HG02642 (cell line): ENCODE measurements at regions not wholly inside any gene's neighbourhood (a gene's known extent, or its start where the extent isn't known, plus 50 kb on each side); places are given as distances from the start of the nearest gene placed in this dataset.
A peak's percentile ranks its signal among the peaks of the same experiment; 100 is the strongest.

Experiments
- ATAC-seq: cut with Tn5 transposase; IDR thresholded peaks from one replicate; pipeline ENCODE4 v1.9.1; 2021; ENCODE audit warnings: mild to moderate bottlenecking; ENCODE audit not compliant: unreplicated experiment, poor library complexity

DNA sequence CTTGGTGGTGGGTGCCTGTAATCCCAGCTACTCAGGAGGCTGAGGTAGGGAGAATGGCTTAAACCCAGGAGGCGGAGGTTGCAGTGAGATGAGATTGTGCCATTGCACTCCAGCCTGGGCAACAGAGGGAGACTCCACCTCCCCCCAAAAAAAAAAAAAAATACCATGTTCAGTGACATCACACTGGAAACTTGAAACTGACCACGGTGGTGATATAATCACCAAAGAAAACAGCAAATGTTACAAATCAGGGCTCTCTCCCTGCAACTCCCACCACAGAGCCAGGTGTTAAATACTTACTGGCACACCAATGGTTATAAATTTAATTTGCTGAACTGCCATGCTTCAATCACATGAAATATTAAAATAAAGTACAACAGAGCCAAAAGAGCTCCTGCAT is 81.4 kb downstream of the ZNF608 start:
- no peak for ATAC-seq

DNA sequence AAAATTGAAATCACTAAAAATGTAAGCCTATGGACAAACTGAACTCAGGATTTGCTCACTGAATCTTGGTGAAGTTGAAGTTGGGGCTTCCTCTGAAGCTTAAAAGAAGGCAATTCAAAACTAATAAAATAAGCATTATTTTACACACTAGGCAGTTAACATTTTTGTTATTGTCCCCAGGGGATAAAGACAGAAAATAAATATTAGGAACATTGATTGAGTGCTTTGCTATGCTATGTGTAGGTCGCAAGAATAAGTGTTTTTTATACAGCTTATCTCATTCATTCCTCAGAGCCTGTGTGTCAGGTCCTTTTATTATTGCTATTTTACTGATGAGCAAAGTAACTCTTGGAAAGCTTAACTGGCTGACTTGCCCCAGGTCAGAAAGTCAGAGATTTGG is 82.2 kb downstream of the ZNF608 start:
- no peak for ATAC-seq

DNA sequence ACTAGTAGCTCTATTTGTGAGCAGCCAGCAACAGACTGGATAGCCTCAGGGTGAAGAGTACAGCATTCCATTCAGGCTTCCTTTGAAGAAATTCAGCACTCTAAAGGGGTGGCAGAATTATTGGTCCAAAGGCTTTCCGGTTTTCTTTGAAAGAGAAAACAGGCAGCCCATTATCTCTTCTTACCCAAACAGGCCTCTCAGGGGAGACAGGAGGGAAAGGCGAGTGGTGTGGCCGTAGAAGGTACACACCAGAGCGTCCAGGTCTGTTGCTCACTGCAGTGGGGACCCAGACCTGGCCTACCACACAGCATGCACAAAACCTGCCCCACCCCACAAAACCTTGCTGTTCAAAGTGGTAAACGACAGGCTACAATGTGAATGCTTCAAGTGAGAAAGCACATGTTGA is 83.3 kb downstream of the ZNF608 start:
- ATAC-seq: no peak

DNA sequence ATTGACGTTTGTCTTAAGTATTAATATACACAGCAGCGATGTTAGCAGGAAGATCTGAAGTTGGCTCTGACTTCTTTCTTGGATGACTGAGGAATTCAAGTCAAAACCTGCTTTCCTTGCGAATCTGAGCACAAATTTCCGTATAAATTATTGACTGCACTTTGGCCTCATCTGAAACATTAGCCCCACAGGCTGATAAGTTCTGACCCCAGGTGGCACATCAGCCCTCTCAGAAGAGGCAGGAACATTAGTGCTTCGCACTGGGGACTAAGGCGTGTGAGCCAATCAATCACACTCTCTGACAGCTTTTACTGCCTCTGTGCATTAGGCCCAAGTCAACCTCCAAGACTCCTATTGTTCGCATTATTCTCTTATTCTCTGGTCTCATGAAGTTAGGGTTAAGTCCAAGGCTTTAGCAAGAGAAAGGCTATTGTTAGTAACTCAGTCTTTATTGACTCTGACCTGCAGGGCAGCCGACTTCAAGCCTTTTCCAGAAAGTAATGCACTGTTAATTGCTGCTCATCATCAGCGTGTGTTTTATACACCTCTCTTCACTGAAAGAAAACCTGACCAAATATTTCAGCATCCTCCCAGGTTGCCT is 84.2 kb downstream of the ZNF608 start:
- no peak for ATAC-seq

DNA sequence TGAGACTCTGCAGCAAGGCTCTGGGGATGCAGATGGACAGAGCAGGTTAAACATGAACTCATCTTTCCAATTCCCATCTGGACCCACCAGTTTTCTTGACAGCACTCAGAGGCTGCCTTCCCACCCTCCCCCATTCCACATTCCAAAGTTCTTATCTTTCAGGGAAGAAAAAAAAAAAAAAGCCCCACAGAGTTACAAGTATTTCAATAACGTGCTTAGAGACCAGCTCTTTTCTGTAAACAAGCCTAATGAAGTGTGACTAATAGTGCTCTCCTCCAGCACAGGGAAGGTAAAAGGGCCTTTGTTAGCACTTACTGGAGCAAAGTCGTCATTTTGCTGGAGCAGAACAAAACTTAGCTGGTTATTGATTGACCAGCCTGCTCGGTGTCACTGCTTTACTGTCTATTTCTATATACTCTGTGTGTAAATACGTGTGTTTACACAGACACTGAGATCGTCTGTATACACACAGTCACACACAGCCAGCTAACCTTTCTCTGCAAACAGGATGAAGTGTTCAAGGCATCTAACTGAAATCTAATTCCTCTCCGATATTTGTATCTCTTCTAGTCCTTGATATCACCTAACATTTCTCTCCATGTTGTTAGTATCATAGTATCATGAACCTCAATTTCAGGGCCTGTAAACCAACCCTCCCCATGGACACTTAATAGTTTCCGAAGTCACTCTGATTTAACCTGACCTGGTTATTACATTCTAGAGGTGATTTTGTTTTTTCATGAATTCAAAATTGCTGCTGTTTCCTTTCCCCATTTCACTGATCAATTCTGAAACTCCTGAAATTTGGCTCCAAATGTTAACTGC is 84.9 kb downstream of the ZNF608 start:
- no peak for ATAC-seq

DNA sequence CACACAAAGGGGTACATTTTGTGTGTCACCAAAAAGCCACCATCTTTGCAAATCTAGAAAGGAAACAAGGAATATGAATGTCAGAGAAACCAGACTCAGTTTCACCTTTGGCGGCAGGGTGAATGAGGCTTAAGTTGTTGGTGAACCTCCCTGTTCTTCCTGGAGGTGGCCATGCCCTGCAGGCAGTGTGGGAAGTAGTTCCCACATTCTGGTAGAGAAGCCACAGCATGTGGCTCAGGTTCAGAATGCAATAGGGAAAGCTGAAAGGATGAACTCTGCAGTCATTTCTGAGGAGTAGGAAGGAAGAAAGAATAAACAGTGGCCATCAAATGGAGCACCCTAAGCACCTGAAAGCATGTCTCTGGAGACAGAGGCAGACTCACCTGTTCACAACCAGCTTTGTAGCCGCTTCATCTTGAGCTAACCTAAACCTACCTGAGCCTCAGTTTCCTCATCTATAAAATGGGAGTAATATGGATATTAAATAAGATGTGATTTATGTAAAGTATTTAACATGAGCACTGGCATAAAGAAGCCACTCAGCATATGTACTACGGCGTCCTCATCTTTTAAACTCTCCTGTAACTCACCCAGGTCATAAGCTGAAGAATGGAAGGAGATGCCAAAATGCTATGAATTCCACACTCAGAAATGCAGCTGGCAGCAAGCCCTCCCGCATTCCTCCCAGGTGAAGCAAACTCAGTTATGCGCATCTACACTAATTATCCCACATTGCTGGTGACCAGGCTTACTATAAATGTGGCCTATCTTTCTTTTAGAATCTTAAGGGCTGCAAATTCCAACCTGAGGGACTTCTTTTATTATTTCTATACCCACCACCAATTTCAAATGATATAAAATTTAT is 86.0 kb downstream of the ZNF608 start:
- ATAC-seq: no peak

DNA sequence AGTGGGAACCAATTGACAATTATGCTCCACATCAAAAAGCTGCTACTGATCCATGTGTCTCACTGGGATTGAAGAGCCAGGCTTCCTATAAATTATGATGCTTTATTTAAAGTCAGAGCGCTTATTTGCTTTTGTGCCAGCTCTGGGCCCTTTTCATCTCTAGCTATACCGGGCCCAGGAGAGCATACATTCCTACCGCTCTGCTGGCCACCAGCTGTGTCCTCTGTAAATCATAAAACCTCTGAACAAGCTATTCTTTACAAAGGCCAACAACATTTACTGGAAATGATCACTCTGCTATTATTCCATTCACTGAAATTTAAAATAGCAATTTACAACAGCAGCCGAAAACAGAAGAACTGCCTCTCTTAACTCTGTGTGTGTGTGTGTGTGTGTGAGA is 86.6 kb downstream of the ZNF608 start:
- ATAC-seq: no peak

DNA sequence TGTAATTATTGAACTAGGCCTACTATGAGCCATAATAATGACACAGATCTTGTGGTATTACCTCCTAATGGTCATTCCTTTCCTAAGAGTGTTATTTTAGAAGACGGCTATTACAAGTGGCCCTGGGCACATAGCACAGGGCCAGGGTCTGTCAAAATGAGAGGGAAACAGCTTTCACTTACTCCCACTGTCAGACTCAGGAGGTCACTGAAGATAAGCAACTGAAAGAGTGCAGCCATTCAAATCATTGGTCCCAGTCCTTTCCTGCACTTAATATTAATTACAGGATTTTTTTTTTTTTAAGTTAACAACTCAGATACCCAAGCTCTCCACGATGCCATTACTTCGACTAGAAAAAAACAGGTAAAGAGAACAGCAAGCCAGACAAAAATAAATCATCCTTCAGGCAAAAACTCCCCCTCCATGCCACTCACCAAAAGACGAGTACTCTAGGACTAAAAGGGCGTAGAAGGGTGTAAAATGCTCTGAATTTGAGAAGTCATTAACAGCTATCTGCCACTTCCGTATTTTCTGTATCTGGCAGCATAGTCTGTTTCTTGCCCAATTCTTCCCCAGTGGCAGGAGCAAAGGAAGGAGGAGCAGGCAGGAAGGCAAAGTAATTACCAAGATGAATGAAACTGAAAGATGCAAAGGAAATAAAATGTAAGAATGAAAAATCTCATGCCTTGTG is 87.4 kb downstream of the ZNF608 start:
- no peak for ATAC-seq

DNA sequence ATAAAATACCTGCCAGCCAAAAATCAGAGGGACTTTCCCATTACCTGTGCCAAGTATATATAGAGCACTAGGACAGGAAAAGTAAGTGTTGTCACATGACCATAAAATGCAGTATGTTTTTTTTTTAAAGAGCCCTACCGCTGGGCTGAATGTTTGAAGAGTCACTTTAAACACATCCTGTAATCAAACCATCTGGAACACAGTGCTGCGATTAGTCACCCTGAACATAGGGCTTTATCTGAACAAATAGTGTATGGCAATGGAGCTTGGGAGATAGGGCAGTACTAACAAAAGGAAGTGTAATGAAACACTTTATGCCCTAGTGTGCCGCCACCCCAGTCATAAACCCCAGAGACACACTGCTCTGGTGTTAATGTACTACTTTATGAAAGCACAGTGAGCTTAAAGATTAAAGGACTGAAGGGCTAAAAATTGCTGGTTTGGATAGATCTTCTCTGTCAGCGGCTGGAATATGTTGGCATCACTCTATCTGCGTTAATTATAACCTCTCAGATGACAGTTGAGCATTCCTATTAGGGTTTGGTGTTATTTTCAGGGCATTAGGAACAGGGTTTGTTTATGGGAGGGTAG is 90.4 kb downstream of the ZNF608 start:
- no peak for ATAC-seq

DNA sequence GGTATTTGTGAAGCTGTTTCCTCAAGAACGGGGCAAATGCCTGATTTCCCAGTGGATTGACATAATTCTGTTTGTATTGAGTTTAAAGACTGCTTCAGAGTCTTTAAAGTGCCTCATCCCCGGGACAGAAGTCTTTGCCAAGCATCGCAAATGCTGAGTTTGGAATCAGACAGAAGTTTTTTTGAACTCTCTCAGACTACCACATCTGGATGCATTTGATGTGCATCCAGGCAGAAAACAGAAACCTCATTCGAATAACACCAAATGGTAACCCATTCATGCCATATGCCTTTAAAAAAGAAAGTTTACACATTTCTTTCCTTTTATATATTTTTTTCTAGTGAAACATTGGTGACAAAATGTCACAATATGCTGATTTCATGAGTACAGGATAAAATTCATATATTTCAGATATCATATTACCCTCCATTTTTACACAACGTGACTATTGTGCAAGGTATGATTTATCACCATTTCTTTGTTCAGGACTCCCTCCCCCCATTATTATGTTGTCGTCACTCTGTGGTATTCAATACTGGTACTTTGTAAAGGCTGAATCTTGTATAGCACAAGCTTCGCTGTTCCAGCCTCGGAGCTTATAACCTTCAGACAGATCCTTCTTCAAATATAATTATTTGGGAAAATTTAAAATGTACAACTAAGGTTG is 91.1 kb downstream of the ZNF608 start:
- no peak for ATAC-seq

DNA sequence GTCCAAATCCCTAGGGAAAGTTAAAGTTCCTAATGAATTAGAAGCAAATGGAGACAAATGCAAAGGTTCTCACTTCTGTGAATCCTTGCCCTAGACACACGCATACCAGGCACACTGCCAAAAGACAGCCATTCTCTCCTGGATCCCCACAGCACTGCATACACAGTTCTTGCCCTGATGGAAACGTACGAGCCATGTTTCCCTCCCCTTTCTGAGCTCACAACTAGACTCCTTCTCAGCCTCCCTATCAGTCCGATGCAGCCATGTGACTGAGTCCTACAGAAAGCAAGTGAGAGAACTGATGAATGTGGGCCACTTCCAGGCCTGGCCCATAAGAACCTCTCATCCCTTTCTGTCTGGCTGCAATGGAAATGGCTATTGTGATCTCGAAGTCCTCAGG is 92.0 kb downstream of the ZNF608 start:
- no peak for ATAC-seq

DNA sequence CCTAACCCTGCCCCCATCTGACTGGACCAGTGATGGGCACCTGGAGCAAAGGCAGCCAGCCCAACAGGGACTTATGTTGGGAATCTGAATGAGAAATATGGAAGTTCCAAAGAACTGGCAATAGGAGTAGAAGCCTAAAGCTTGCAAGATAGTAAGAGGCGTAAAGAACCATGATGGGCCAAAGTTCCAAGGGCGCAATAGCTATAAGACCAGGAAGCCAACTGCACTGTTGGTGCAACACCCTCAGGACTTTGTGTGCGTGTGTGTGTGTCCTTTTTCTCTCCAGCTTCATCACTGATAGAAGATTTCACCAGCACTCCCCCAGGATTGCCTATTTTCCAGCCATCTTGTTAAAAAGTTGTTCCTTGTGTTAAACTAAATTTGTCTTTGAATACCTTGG is 92.8 kb downstream of the ZNF608 start:
- ATAC-seq: no peak

DNA sequence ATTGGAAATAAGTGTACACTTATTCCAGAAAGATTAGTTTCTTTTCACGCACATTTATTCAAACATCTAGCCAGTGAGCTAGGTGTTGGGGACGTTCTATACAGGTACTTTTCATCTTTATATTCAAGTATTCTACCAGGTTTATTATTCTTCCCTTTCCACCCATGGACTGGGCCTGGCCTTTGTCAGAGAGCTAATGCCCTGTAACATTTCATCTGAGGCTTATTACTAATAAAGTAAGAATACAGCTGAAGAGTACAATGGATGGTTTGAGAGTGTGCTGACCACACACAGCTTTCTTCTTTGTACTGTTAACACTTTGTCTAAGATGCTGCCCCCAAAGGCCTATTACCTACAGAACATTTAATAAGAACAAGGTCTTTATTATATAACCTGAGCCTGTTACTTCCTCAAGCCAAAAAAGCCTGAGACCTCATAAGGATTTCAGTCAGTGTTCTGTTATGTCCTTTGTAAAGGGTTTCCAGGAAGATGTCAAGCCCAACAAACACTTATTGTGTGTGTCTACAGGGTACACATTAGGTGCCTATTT is 93.5 kb downstream of the ZNF608 start:
- no peak for ATAC-seq

DNA sequence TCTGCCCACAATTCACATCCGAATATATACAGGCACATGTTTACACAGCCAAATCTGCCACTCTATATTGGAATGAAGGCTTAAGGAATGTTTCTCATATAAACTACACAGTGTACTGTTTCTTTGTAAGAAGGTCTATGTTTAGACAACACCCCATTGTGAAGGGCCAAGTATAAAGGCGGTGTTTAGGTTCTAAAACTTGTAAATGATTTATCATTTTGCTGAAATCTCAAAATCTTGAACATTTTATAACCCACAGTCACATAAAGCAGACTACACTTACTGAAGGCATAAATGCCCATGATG is 94.0 kb downstream of the ZNF608 start:
- no peak for ATAC-seq

DNA sequence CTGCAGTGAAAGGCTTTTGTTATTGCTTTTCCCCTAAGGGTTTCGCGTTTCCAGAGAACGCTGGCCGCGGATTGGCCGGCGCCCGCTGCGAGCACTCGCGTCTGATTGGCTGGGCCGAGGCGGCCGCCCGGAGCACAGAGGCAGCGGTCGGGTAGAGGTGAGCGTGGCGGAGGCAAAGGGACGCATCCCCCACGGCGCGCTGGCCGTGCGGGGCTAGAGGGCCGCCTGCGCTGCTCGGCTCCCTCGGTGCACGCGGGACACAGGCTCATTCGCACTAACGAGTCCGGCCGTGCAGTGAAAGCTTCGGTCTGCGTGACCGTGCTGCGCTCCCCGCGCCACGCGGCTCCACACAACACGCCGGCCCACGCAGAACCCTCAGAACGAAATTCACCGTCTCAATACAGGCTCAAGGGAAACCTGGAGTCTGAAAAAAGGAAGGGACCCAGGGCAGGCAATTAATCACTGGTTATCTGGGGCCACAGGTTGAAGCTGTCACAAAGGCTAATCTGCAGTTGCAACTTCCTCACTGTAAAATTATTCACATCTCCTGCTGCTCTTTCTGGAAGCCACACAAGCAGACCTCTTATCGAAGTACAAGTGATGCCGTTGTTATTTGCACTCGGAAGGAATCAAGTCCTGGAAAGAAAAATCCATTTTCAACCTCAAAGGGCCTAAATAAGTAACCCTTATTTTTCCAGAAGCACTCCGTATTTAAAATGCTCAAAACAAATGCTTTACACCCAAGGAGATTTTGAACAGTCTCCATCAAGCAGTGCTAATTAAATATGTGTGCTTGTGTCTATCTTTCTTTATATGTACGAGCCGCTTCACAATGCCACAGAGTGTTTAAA is 94.6 kb downstream of the ZNF608 start:
- ATAC-seq: peak; percentile 50

DNA sequence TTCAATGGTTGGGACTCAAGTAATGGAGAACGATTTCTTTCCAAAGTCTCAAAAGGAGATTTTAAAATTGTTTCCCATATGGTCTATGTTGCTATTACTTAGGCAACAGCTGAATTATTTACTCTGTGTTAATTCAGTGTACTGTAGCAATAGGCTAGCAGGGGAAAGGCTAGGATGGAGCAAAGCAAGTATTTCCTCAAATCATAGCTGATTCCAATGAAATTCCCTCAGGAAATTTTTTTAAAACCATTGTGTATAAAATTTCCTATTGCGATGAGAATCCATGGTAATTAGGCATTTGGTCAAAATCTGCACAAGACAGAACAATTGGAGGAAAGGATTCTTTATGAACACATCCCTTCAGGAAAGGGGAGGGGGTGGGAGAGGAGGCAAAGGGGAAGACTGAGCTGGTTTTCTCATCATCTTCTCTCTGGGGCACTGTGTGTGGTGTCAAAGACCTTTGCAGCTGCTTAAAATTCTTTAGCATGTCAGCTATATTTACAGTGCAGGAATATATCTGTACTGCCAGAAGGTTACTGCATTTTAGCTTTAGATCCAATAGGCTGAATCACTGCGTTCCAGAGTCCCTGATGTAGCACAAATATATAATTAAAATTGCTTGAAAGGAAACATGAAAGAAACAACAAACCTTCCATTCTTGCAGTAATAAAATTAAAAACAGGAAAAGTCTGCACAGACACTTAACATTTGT is 95.3 kb downstream of the ZNF608 start:
- ATAC-seq: no peak

DNA sequence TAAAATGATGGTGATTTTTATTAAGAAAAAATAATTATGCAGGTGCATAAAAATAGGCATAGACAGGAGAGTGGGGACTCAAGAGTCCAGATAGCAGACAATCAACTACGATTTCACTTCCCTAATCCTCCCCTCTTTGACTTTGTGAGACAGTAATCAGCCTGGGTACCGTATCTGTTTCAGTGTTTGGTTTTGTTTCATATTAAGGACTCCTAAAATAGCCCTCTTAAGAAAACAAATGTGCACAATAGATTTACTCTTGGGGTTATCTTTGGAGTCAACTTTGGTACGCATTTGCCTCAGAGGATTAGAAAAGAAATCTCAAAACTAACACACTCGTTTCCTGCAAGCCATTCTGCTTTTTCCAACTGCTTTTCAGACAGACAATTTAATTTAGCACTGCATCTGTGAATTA is 96.3 kb downstream of the ZNF608 start:
- ATAC-seq: peak; percentile 57

DNA sequence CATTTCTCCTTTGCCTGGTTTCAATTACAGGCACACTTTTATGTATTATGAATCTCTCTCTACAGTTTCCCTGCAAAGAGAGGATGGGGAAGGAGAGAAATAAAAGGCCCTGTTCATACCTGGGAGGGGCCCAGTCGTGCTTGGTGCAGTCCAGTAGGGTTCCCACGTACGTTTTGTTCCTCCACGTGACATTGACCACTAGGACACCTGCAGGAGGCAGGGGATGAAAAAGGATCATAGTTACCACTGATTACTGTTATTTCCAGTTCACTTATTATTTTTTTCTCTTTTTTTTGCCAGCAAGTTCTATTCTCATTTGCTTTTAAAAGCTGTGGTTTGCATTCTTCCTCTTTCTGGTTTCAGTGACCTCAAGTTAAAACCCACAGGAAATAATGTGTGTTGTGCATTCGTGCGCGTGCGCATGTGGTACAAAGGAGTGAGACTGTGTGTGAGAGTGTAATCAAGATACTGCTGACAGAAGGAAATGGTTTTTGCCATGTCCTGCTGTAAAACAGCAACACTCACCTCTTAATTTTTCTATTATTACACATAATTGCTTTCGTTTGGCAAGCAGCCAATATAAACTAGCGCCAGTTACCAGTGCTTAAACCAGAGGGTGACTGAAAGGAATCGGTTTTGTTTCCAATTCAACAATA is 96.8 kb downstream of the ZNF608 start:
- ATAC-seq: peak; percentile 77
